DOHH2 (cell line): ENCODE measurements at regions not wholly inside any gene's neighbourhood (a gene's known extent, or its start where the extent isn't known, plus 50 kb on each side); places are given as distances from the start of the nearest gene placed in this dataset.

Experiments used
- H3F3A ChIP-seq: fragments of 200-600 bp; sonication (generic), shearing (Covaris generic); 2 replicates; pipeline ENCODE4 v1.6.0; 2016; ENCODE audit warnings: antibody characterized with exemption, mild to moderate bottlenecking; ENCODE audit not compliant: control insufficient read depth, insufficient read depth
- H3K27ac ChIP-seq: fragments of 200-600 bp; sonication (generic); 2 replicates; pipeline ENCODE4 v1.5.1; 2014; ENCODE audit warnings: low read depth, mild to moderate bottlenecking, low read length, moderate library complexity
- H3K27me3 ChIP-seq: fragments of 200-600 bp; sonication (generic); 2 replicates; pipeline ENCODE4 v1.6.1; 2014; ENCODE audit warnings: mild to moderate bottlenecking, low read length, mixed read lengths; ENCODE audit not compliant: control insufficient read depth
- H3K36me3 ChIP-seq: fragments of 200-600 bp; sonication (generic); 2 replicates; pipeline ENCODE4 v1.6.1; 2014; ENCODE audit warnings: mild to moderate bottlenecking, low read length, moderate library complexity, mixed read lengths; ENCODE audit not compliant: control insufficient read depth
- H3K4me1 ChIP-seq: fragments of 200-600 bp; sonication (generic); 2 replicates; pipeline ENCODE4 v1.6.1; 2014; ENCODE audit warnings: mild to moderate bottlenecking, low read length, mixed read lengths; ENCODE audit not compliant: control insufficient read depth
- H3K4me2 ChIP-seq: fragments of 200-600 bp; sonication (generic); 2 replicates; pipeline ENCODE4 v1.6.0; 2014; ENCODE audit warnings: mild to moderate bottlenecking, low read length, moderate library complexity
- H3K4me3 ChIP-seq: fragments of 200-600 bp; sonication (generic); 2 replicates; pipeline ENCODE4 v1.5.1; 2014; ENCODE audit warnings: mild to moderate bottlenecking, low read length, mixed read lengths
- H3K79me2 ChIP-seq: fragments of 200-600 bp; sonication (generic); 2 replicates; pipeline ENCODE4 v1.6.1; 2014; ENCODE audit warnings: mild to moderate bottlenecking, low read length, mixed read lengths; ENCODE audit not compliant: control insufficient read depth
- H3K9me2 ChIP-seq: fragments of 200-600 bp; sonication (generic); replicated peaks from 2 replicates; pipeline ENCODE4 v1.6.1; 2014; ENCODE audit warnings: mild to moderate bottlenecking, low read length, mixed read lengths; ENCODE audit not compliant: control insufficient read depth
- H3K9me3 ChIP-seq: fragments of 200-600 bp; sonication (generic); 2 replicates; pipeline ENCODE4 v1.6.1; 2014; ENCODE audit warnings: antibody characterized with exemption, low read length, mixed read lengths; ENCODE audit not compliant: control insufficient read depth, insufficient read depth
- H4K20me1 ChIP-seq: fragments of 200-600 bp; sonication (generic); 2 replicates; pipeline ENCODE4 v1.6.0; 2014; ENCODE audit warnings: low read depth, mild to moderate bottlenecking, antibody characterized with exemption, low read length, moderate library complexity; ENCODE audit not compliant: control insufficient read depth, insufficient read depth
- CTCF ChIP-seq: fragments of 200-600 bp; sonication (generic); IDR thresholded peaks from one replicate; pipeline ENCODE4 v1.5.1; 2014; ENCODE audit warnings: antibody characterized with exemption, mild to moderate bottlenecking, low read depth, low read length; ENCODE audit not compliant: poor library complexity, severe bottlenecking
- EZH2phosphoT487 ChIP-seq: fragments of 200-600 bp; sonication (generic); IDR thresholded peaks from 2 replicates; pipeline ENCODE4 v1.6.1; 2017; ENCODE audit warnings: borderline replicate concordance, mild to moderate bottlenecking, antibody characterized with exemption, low read length, moderate library complexity, mixed read lengths

- H3K36me3 ChIP-seq: no peaks in the 10 kb centered on the region
- TF ChIP-seq EZH2phosphoT487 (no peak), CTCF (no peak)
- H3K4me3 ChIP-seq: no peak overlapping the region
- no peaks in the 10 kb centered on the region for H3K9me2 ChIP-seq
- H4K20me1 ChIP-seq: no peaks in the 10 kb centered on the region
- no peak overlapping the region for H3K27ac ChIP-seq
- H3K27me3 ChIP-seq: no peaks in the 10 kb centered on the region
- no peaks in the 10 kb centered on the region for H3K9me3 ChIP-seq
- no peaks in the 10 kb centered on the region for H3F3A ChIP-seq
- H3K4me2 ChIP-seq: no peak overlapping the region
- no peaks in the 10 kb centered on the region for H3K4me1 ChIP-seq
- no peaks in the 10 kb centered on the region for H3K79me2 ChIP-seq
Observed at GRCh38 chr19:5253406-5254110, 87.1 kb downstream of the PTPRS start.

GRCh38 chr19:5251096-5252065 is 89.2 kb downstream of the PTPRS start:
- Histone ChIP-seq H3K4me2 (no peak overlapping the region), H3K9me3 (no peaks in the 10 kb centered on the region), H3K4me3 (no peak overlapping the region), H3K36me3 (no peaks in the 10 kb centered on the region), H3K4me1 (no peaks in the 10 kb centered on the region), H4K20me1 (no peaks in the 10 kb centered on the region), H3K27ac (no peak overlapping the region), H3K79me2 (no peaks in the 10 kb centered on the region), H3F3A (no peaks in the 10 kb centered on the region), H3K27me3 (no peaks in the 10 kb centered on the region), H3K9me2 (no peaks in the 10 kb centered on the region)
- TF ChIP-seq CTCF (no peak), EZH2phosphoT487 (no peak)

GRCh38 chr19:5250127-5250659 is 90.4 kb downstream of the PTPRS start:
- Histone ChIP-seq H3F3A (no peaks in the 10 kb centered on the region), H3K79me2 (no peaks in the 10 kb centered on the region), H3K27ac (no peak overlapping the region), H3K4me3 (no peak overlapping the region), H3K4me2 (no peak overlapping the region), H3K4me1 (no peaks in the 10 kb centered on the region), H3K9me2 (no peaks in the 10 kb centered on the region), H3K36me3 (no peaks in the 10 kb centered on the region), H3K27me3 (no peaks in the 10 kb centered on the region), H4K20me1 (no peaks in the 10 kb centered on the region), H3K9me3 (no peaks in the 10 kb centered on the region)
- TF ChIP-seq CTCF (no peak), EZH2phosphoT487 (no peak)
